ENCODE measurements at regions not wholly inside any gene's neighbourhood (a gene's known extent, or its start where the extent isn't known, plus 50 kb on each side); places are given as distances from the start of the nearest gene placed in this dataset.

- TF ChIP-seq CTCF (IDR thresholded peaks at IDR 0.05), result no peak
Observed at GRCh38 chr11:13209379-13209778, 68.2 kb upstream of the BMAL1 start.

- peak; percentile 73 for TF ChIP-seq CTCF (IDR thresholded peaks at IDR 0.05)
Observed at GRCh38 chr11:13210424-13210823, 67.2 kb upstream of the BMAL1 start.

- no peak for TF ChIP-seq CTCF (IDR thresholded peaks at IDR 0.05)
Observed at GRCh38 chr11:13214276-13214675, 63.3 kb upstream of the BMAL1 start.

GRCh38 chr11:13215149-13215548 lies 62.4 kb upstream of the BMAL1 start:
- TF ChIP-seq CTCF (IDR thresholded peaks at IDR 0.05), result no peak

GRCh38 chr11:13216019-13216710 lies 61.4 kb upstream of the BMAL1 start:
- no peak for TF ChIP-seq CTCF (IDR thresholded peaks at IDR 0.05)

GRCh38 chr11:13216711-13217075 lies 60.9 kb upstream of the BMAL1 start:
- no peak for TF ChIP-seq CTCF (IDR thresholded peaks at IDR 0.05)

- no peak for TF ChIP-seq CTCF (IDR thresholded peaks at IDR 0.05)
Observed at GRCh38 chr11:13220148-13220547, 57.4 kb upstream of the BMAL1 start.

GRCh38 chr11:13221722-13222121 lies 55.9 kb upstream of the BMAL1 start:
- TF ChIP-seq CTCF (IDR thresholded peaks at IDR 0.05), result no peak

Data from LNCAP (cell line).